ENCODE measurements at regions not wholly inside any gene's neighbourhood (a gene's known extent, or its start where the extent isn't known, plus 50 kb on each side); places are given as distances from the start of the nearest gene placed in this dataset.

GRCh38 chr20:48190757-48191156 is 405.5 kb upstream of the SULF2 start:
- H3K4me1 ChIP-seq: peaks cover 0 to 3% of the 10 kb centered on the region in 2 donors
- intact Hi-C loops (cut with DNase I; ENCODE audit: low total_unique reads): no loop called here
- no peaks in the 10 kb centered on the region for H3K9me3 ChIP-seq
- H3K27me3 ChIP-seq: no peaks in the 10 kb centered on the region
- DNase-seq: no peak
- TF ChIP-seq CTCF (IDR thresholded peaks at IDR 0.05) (no peak), POLR2A (IDR thresholded peaks at IDR 0.05) (no peak)
- H3K36me3 ChIP-seq: no peaks in the 10 kb centered on the region
- no peak overlapping the region for H3K4me3 ChIP-seq
- no peak overlapping the region for H3K27ac ChIP-seq

GRCh38 chr20:48189181-48189580 is 403.9 kb upstream of the SULF2 start:
- no peaks in the 10 kb centered on the region for H3K9me3 ChIP-seq
- H3K4me1 ChIP-seq: peaks cover 0 to 3% of the 10 kb centered on the region in 2 donors
- intact Hi-C loops (cut with DNase I; ENCODE audit: low total_unique reads): no loop called here
- no peaks in the 10 kb centered on the region for H3K27me3 ChIP-seq
- H3K4me3 ChIP-seq: no peak overlapping the region
- peak; percentile 16 to 50 (median 37) for TF ChIP-seq CTCF (IDR thresholded peaks at IDR 0.05)
- no peak for TF ChIP-seq POLR2A (IDR thresholded peaks at IDR 0.05)
- H3K36me3 ChIP-seq: no peaks in the 10 kb centered on the region
- no peak overlapping the region for H3K27ac ChIP-seq
- no peak for DNase-seq

- Histone ChIP-seq H3K36me3 (no peaks in the 10 kb centered on the region), H3K4me1 (peaks cover 0 to 3% of the 10 kb centered on the region in 2 donors), H3K27me3 (no peaks in the 10 kb centered on the region), H3K4me3 (no peak overlapping the region), H3K9me3 (no peaks in the 10 kb centered on the region), H3K27ac (no peak overlapping the region)
- TF ChIP-seq CTCF (IDR thresholded peaks at IDR 0.05) (no peak), POLR2A (IDR thresholded peaks at IDR 0.05) (no peak)
- DNase-seq: no peak
- intact Hi-C loops (cut with DNase I; ENCODE audit: low total_unique reads): no loop called here
These were observed 402.6 kb upstream of the SULF2 start for GRCh38 chr20:48187851-48188250.

GRCh38 chr20:48186915-48187314 is 401.6 kb upstream of the SULF2 start:
- peaks cover 0 to 3% of the 10 kb centered on the region in 2 donors for H3K4me1 ChIP-seq
- intact Hi-C loops (cut with DNase I; ENCODE audit: low total_unique reads): no loop called here
- no peak for DNase-seq
- no peaks in the 10 kb centered on the region for H3K36me3 ChIP-seq
- TF ChIP-seq CTCF (IDR thresholded peaks at IDR 0.05) (no peak), POLR2A (IDR thresholded peaks at IDR 0.05) (no peak)
- no peaks in the 10 kb centered on the region for H3K27me3 ChIP-seq
- H3K27ac ChIP-seq: no peak overlapping the region
- no peaks in the 10 kb centered on the region for H3K9me3 ChIP-seq
- no peak overlapping the region for H3K4me3 ChIP-seq

GRCh38 chr20:48186447-48186846 is 401.2 kb upstream of the SULF2 start:
- DNase-seq: no peak
- H3K27me3 ChIP-seq: no peaks in the 10 kb centered on the region
- peaks cover 0 to 3% of the 10 kb centered on the region in 2 donors for H3K4me1 ChIP-seq
- intact Hi-C loops (cut with DNase I; ENCODE audit: low total_unique reads): no loop called here
- H3K4me3 ChIP-seq: no peak overlapping the region
- no peaks in the 10 kb centered on the region for H3K9me3 ChIP-seq
- no peak for TF ChIP-seq POLR2A (IDR thresholded peaks at IDR 0.05)
- no peak for TF ChIP-seq CTCF (IDR thresholded peaks at IDR 0.05)
- no peaks in the 10 kb centered on the region for H3K36me3 ChIP-seq
- no peak overlapping the region for H3K27ac ChIP-seq
